HG02759 (cell line): ENCODE measurements at regions not wholly inside any gene's neighbourhood (a gene's known extent, or its start where the extent isn't known, plus 50 kb on each side); places are given as distances from the start of the nearest gene placed in this dataset.
"Not testable (repeated sequence)": the region's sequence is repeated elsewhere in the genome, so short reads cannot be mapped to it uniquely, and the experiment has no call there.

Experiments used
- ATAC-seq: cut with Tn5 transposase; IDR thresholded peaks from one replicate; pipeline ENCODE4 v1.9.1; 2021; ENCODE audit warnings: mild to moderate bottlenecking, moderate library complexity; ENCODE audit not compliant: unreplicated experiment

DNA sequence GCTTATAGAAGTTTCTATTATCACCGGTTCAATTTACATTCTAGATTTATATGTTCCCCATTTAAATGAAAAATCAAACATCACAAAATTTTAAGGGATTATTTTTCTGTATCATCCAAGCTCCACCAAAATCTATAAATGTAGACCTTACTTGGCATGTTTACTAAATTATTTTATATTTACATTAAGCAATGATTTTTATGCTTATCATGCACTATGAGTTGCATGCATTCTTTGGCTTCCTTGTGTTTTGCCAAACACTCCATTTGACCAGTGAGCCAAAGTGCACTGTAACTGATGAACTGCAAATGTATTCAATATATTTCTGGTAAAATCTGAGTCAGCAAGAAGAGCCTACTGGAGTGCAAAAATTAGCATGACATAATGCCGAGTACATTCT lies 595.5 kb upstream of the PCDH7 start:
- not testable (repeated sequence) for ATAC-seq

DNA sequence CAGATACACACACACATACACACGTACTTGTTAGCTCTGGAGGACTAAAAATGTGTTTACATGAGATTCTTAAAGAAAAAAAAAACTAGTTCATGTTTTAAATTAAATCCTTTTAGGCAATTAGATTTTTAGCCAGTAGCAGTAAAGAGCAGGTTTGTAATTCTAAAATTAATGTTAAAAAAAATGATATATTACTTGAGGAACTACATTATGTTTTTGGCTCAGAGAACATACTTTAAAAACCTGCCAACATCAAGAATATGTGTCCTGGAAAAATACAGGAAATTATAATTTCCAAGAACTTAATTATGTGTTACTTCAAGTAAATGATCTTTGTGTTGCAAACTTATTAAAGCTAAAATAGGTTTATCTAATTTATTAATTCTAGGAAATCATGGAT lies 594.3 kb upstream of the PCDH7 start:
- ATAC-seq: no peak

DNA sequence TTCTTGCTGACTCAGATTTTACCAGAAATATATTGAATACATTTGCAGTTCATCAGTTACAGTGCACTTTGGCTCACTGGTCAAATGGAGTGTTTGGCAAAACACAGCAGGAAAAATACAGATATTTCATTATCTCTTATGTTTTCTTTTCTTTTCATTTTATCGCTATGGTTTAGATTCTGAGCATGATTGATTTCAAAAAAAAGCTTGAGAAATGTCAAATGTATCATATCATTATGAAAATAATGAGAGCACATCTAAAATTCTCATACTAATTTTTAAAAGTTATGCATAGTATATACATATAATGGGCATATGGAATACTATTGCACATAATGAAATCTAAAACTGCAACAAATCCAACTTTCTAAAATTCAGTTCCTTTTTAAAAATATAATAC lies 593.8 kb upstream of the PCDH7 start:
- ATAC-seq: no peak

DNA sequence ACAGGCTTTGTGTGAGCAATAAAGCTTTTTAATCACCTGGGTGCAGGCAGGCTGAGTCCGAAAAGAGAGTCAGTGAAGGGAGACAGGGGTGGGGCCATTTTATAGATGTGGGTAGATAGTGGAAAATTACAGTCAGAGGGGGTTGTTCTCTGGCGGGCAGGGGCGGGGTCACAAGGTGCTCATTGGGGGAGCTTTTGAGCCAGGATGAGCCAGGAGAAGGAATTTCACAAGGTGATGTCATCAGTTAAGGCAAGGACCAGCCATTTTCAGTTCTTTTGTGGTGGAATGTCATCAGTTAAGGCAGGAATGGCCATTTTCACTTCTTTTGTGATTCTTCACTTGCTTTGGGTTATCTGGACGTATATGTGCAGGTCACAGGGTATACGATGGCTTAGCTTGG lies 571.3 kb upstream of the PCDH7 start:
- not testable (repeated sequence) for ATAC-seq

DNA sequence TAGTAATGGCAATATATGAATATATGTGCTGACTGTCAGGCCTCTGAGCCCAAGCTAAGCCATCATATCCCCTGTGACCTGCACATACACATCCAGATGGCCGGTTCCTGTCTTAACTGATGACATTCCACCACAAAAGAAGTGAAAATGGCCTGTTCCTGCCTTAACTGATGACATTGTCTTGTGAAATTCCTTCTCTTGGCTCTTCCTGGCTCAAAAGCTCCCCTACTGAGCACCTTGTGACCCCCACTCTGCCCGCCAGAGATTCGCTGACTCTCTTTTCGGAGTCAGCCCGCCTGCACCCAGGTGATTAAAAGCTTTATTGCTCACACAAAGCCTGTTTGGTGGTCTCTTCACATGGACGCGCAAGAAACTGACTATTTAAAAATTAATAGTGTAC lies 570.6 kb upstream of the PCDH7 start:
- ATAC-seq: not testable (repeated sequence)

DNA sequence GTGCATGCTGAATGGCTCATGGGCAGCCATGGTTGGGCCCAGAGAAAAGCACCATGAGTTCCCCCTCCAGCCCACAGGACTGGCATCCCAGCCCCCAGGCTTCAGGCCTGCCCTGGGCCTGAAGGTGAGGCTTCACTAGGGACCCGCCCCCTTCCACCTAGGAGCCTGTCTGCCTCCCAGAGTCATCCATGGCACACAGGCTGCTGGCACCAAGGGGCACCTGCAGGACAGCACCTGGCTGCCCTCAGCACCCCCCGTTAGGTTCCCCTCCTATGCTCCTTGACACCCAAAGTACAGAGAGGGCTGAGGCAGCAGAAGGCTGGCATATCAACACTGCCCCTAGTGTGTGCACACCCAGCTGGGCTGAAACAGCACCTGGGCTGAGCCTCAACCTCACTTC lies 566.7 kb upstream of the PCDH7 start:
- no peak for ATAC-seq

DNA sequence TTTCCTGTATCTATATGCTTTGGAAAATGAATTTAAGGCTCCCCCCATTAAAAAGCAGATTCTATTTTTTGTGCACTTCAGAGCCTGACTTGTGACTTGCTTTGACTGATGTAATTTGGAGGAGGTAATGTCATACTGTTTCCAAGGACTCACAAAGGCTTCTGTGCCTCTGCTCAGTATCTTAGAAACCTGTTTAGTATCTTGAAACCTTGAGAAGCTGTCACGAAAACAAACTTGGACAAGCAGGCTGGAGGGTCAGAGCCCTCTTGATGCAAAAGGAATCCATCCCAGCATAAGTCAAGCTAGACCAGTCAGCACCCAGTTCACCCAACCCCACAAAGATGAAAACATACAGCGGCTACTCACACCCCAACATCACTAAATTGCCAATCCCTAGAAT lies 560.0 kb upstream of the PCDH7 start:
- ATAC-seq: no peak

DNA sequence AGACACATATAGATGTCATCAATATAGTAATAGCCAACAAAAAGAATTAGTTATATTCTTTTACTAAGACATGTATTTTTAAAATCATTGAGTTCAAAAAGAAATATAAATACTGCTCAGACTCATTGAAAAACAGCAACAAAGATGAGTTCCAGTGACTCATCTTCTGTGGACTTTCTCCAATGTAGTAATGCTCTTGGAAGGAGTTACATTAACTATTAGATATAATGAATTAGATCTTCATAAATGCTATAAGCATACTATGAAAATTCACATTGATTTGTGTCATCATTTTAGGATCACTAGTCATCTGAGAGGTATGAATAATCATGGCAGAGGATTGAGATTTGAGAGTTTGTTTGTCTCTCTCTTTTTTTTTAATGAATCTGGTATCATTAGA lies 547.8 kb upstream of the PCDH7 start:
- ATAC-seq: no peak

DNA sequence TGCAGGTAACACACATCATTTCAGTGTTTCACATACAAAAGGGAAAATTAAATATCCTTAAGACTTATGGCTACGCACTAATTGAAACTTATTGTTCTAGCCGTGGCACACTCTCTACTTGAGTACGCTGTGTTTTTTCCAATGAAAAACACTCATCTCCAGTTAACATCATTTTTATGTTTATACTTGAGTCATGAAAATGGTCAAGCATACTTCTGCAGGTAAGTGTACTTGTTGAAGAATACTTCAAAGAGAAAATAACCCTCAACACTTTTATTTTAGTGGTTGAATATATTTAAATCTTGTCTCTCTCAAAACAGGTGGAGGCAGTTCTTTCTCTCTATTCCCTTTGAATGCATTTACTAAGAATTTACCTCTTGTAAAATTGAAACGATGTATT lies 538.7 kb upstream of the PCDH7 start:
- ATAC-seq: no peak

DNA sequence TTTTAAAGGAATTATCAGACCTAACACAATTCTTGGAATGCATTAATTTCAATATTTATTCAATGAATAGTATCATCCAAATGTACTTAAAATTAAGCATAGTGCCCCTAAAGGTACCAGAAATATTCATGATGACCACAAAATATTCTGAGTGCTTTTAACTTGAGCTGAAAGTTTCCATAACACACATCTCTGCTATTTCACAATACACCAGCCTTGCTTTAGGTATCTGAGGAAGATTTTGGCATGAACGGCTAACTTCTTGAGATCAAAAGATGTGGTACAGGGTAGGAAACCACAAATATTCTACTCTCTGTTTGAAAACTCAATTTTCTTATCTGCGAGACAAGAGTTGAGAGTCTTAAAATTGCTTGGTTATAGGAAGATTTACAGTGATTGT lies 538.3 kb upstream of the PCDH7 start:
- ATAC-seq: no peak

DNA sequence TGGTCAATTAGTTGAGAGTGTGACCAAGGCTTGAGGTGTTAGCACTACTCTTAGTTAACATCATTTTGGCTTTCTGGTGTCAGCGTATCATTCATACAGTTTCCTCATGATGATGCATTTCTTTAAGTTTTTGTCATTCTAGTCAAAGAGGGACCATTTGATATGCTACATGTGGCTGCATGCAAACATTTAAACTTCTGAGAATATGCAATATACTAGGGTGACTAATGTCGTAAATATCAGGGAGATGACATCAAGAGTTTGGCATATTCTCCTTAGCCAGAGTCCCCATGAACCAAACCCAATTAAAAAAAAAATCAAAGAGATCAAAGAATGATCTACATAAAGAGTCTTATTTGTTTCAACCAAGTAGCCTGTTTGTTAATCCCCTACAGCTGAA lies 537.4 kb upstream of the PCDH7 start:
- ATAC-seq: no peak

DNA sequence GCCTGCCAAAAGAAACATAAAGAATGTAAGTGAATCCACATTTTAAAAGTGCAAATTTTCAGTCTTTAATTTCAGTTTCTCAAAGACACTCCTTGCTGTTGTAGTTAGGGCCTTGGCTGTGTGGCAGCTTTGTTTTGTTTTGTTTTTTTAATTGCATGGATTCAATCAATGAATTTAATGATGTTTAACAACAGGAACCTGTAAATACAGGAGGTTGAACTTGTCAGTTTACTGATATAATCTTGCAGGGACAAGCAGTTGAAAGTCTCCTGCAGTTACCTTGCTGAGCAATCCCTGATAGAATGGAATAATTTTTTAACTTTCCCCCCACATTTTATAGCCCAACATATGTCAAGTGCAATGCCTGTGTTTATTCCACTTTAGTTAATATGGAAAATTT lies 528.3 kb upstream of the PCDH7 start:
- no peak for ATAC-seq

DNA sequence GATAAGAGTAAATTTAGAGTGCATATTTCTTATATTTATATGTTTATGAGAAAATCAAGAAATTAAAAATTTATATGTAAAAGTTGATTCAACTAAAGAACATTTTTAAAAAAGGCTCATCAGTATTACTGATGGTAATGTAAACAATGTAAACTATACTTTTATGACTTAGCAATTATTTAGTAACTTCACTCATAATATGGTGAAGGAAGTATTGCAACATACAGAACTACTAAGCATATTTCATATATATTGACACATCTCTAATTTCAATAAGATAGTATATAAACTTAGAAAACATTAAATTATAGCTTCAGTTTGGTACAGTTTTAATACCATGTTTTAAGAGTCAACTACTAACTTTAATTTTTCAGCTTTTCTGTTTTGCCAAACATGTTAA lies 512.8 kb upstream of the PCDH7 start:
- ATAC-seq: no peak

DNA sequence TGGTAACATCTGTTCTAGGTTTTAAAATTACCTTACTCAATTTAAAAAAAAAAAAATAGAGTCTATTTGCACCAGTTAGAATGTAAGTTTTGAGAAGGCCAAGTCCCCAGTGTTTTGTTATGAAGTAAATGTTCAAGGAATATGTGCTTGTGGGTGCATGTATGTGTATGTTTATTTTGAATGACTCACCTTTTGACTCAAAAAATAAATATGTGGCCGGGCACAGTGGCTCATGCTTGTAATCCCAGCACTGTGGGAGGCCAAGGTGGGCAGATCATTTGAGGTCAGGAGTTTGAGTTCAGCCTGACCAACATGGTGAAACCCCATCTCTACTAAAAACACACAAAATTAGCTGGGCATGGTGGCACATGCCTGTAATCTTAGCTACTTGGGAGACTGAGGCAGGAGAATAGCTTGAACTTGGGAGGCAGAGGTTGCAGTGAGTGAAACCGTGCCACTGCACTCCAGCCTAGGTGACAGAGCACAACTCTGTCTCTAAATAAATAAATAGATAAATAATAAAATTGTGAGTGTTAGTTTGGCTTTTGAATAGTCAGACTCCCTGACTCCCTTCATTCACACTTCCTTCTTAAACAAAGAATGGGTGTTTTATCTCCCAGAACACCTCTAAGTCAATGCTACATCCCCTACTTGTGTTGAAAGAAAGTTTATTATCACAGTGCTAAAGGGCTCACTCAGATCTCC lies 511.3 kb upstream of the PCDH7 start:
- ATAC-seq: no peak

DNA sequence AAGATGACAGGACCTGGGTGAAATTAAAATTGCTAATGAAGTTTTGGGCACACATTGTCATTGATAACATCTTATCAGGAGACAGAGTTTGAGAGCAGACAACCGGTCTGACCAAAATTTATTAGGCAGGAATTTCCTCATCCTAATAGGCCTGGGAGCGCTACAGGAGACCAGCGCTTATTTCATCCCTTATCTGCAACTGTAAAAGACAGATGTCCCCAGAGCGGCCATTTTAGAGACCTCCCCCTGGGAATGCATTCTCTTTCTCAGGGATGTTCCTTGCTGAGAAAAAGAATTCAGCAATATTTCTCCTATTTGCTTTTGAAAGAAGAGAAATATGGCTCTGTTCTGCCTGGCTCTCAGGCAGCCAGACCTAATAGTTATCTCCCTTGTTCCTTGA lies 504.2 kb upstream of the PCDH7 start:
- ATAC-seq: not testable (repeated sequence)

DNA sequence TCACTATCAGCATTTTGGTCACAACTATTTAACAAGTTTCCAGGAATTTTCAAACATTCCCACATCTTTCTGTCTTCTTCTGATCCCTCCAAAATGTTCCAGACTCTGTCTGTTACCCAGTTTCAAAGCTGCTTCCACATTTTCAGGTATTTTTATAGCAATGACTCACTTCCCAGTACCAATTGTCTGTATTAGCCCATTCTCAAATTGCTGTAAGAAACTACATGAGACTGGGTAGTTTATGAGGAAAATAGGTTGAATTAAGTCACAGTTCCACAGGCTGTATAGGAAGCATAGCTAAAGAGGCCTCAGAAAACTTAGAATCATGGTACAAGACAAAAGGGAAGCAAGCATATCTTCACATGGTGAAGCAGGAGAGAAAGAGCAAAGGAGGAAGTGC lies 475.0 kb upstream of the PCDH7 start:
- no peak for ATAC-seq

DNA sequence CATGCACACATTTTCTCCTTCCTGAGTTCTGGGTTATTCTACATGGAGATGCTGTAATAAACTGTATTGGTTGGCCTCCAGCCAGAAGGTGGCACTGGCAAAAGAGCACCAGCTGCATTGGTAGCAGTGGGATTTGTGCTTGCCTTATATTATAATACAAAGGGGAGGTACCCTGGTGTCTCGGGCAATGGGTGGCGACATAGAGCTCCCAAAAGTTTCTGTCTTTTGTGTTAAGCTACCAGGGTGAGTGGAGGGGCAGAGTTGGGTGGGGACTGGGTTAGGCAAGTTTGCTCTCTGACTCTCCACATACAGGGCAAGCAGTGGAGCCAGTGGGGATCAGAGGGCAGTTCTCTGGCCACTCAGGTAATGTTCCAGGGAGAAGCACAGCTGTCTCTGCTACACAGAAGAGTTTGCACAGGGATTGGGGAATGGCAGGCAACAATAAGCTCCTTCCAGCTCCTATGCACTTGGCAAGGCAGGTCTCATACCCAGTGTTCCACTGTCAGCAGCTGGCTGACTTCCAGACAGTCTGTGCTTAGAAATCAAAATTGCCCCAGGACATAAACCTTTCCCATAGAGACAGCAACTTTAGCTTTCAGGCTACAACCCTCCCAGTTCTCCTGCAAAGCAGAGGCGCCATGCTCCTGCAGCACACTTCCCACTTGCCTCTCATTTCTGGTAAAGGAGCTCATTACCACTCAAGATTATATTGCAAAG lies 463.9 kb upstream of the PCDH7 start:
- ATAC-seq: no peak

DNA sequence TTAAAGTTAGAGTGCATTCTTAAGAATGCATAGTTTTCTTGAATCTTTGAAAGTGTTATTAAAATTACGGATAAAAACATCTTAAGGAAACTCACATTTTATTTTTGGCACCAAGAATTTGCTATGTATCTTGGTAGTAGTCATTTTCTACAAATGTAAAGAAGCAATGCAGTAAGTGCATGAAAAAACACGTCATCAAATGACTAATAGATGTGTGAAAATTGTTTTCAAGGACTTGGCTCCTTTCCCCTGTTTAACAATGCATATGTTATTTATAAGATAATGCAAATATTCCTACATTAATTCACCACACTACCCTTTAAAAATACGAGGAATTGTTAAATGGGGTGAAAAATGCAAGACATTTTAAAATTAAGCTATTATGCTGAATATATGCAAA lies 461.2 kb upstream of the PCDH7 start:
- ATAC-seq: no peak

DNA sequence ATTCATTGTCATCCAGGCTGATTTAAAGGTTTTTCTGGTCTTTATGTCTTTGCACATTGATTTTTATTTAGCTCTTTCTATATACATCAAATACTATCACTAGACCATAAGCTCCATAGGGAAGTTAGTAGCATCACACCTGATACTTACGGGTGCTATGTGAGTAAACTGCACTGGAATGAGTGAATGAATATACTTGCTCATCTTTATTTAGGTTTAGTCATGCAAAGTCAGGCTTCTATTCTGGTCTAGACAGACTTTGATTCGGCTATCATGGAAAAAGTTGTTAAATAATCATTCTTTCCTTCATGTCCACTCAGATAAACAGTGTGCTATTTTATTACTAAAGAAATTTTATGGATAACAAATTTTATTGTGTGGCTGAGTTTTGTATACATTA lies 457.8 kb upstream of the PCDH7 start:
- ATAC-seq: no peak

DNA sequence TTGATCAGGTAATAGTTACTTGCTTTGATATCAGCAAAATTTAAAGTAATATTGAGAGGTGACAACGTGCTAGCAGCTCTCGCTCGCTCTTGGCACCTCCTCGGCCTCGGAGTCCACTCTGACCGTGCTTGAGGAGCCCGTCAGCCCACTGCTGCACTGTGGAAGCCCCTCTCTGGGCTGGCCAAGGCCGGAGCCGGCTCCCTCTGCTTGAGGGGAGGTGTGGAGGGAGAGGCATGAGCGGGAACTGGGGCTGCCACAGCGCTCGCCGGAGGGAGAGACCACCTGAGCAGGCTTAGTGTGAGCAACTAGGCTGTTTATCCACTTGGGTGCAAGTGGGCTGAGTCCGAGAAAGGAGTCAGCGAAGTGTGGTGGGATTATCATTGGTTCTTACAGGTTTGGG lies 455.7 kb upstream of the PCDH7 start:
- ATAC-seq: no peak

DNA sequence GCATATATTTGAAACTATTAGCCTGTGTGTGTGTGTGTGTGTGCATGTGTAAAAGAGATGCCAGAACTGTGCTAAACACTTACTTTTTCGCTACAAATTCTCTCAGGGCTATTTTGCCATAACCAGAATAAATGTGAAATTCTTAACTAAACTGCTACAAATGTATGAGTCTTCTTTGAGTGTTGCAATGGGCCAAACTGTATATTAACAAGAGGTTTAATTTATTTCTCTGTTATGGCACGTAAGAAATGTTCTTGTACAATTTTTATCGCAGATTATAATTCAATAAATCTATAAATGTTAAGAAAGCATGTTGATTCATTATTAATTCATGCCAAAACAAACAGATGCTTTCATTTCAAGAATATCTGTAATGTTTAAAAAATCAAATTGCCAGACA lies 454.5 kb upstream of the PCDH7 start:
- ATAC-seq: no peak

DNA sequence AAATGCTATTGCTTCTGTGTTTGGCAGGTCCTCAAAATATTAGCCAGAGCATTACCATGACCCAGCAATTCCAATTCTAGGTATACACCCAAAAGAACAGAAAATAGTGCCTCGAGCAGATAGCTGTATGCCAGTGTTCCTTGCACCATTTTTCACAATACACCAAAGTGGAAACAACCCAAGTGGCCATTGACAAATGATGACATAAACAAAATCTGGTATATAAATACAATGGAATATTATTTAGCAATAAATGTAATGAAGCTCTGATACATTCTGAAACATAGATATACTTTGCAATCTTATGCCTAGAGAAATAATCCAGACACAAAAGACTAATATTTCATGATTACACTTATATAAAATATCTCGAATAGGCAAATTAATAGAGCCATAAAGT lies 451.8 kb upstream of the PCDH7 start:
- ATAC-seq: no peak

DNA sequence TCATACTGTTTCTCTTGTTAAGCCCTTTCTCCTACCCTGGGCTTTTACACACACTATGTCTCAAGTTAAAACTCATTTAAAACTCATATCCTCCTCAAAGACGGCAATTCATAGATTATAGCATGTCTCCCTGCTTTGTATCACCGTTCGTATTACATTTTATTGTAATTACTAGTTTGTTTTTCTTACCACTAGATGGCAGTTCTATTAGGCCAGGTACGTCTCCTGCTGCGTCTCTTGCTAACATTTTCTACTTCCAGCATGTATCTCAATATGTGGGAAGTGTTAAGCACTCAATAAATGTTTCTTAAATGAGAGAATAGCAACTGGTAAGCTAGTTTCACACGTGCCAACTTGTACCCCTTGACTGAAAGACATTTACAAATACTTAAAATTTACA lies 450.3 kb upstream of the PCDH7 start:
- ATAC-seq: no peak
